ENCODE measurements at regions not wholly inside any gene's neighbourhood (a gene's known extent, or its start where the extent isn't known, plus 50 kb on each side); places are given as distances from the start of the nearest gene placed in this dataset.

DNA sequence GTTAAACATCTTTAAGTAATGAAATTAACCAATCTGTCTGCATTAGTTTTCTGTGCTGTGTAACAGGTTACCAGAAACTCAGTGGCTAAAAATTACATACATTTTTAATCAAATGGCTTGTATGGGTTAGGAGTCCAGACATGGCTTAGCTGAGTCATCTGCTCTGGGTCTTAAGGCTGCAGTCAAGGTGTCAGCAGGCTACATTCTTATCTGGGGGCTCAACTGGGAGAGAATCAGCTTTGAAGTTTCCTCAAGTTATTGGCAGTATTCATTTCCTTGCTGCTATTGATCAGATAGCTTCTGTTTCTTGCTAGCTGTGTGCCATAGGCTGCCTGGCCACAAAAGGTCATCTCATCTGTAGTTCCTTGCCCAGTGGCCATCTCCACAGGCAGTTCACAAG, 1163.0 kb downstream of the DIAPH3 start:
- DNase-seq (ENCODE audit: extremely low read depth, low read depth) = no peak
- TF ChIP-seq, protein P1, sequence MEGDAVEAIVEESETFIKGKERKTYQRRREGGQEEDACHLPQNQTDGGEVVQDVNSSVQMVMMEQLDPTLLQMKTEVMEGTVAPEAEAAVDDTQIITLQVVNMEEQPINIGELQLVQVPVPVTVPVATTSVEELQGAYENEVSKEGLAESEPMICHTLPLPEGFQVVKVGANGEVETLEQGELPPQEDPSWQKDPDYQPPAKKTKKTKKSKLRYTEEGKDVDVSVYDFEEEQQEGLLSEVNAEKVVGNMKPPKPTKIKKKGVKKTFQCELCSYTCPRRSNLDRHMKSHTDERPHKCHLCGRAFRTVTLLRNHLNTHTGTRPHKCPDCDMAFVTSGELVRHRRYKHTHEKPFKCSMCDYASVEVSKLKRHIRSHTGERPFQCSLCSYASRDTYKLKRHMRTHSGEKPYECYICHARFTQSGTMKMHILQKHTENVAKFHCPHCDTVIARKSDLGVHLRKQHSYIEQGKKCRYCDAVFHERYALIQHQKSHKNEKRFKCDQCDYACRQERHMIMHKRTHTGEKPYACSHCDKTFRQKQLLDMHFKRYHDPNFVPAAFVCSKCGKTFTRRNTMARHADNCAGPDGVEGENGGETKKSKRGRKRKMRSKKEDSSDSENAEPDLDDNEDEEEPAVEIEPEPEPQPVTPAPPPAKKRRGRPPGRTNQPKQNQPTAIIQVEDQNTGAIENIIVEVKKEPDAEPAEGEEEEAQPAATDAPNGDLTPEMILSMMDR (IDR thresholded peaks at IDR 0.05; ENCODE audit: low read depth, low read length) = no peak

DNA sequence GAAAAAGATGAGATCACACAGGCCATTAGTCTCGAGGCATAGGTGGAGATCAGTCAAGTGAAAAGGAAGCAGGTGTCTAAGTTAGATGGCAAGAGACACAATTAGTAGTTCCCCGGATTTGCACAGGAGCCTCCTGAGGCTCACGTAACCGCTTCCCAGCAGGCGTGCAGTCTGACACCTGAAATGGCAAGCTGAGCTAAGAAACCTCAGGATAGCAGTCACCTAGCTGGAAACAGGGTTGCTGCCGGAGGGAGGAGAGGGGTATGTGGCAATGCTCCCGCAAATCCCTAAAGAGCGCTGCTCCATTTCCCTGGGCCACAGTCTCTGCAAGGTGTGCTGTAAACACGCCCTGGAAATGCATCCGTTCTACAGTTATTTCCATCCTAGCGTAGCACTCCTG, 1151.0 kb downstream of the DIAPH3 start:
- TF ChIP-seq, protein P1 (IDR thresholded peaks at IDR 0.05; ENCODE audit: low read depth, low read length) = no peak
- no peak for DNase-seq (ENCODE audit: extremely low read depth, low read depth)

DNA sequence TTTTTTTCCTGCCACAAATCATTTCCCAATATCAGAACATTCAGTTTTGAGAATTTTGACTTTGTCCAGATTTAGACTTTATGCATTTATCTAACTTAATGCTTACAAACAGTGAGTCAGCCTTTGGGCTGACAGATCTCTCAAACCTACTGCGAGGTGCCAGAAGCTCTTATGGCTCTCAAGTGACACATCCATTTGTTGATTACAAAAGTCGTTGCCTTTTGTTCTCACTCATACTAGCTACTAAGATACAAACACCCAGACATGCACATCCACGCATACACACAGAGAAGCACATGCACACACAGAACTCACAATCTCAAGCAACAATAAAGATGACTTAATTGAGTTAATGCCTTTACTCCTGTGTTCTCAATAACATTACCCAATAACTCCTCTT, 1147.5 kb downstream of the DIAPH3 start:
- DNase-seq (ENCODE audit: extremely low read depth, low read depth) = no peak
- TF ChIP-seq, protein P1 (IDR thresholded peaks at IDR 0.05; ENCODE audit: low read depth, low read length) = no peak

DNA sequence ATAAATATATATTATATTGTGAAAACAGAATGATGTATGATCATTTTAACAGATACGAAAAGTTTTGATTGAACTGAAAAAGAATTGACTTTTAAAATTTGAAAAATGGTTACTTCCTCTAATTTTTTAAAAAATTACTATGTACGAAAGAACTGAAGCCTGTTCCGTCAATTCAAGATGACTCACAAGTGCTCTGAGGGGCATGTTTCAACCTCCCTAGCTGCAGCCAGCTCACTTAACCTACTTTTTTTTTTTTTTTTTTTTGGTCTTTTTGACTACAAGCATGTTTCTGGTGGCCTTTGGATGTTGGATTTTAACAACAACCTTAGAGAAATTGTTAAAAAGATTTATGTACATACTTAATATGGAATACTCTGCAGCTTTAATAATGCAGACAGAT, 1139.3 kb downstream of the DIAPH3 start:
- DNase-seq (ENCODE audit: extremely low read depth, low read depth) = no peak
- TF ChIP-seq, protein P1 (IDR thresholded peaks at IDR 0.05; ENCODE audit: low read depth, low read length) = no peak

DNA sequence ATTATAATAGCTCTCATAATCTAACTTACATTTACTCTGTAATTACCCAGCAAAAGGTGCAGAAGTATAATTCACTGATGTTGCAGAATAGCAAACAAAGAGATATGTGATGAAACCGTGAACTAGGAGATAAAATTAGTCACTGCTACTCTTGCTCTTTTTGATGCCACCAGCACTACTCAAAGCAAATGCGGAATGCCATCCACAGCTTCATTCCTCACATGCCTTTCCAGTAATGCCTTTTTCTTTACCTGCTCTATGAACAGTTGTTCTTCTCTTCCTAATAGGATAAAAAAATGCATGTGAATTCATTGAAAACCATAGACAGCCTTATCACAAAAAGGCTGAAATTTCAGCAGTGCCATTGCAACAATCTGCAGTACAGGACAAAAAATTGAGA, 1129.5 kb downstream of the DIAPH3 start:
- TF ChIP-seq, protein P1 (IDR thresholded peaks at IDR 0.05; ENCODE audit: low read depth, low read length) = no peak
- DNase-seq (ENCODE audit: extremely low read depth, low read depth) = no peak

DNA sequence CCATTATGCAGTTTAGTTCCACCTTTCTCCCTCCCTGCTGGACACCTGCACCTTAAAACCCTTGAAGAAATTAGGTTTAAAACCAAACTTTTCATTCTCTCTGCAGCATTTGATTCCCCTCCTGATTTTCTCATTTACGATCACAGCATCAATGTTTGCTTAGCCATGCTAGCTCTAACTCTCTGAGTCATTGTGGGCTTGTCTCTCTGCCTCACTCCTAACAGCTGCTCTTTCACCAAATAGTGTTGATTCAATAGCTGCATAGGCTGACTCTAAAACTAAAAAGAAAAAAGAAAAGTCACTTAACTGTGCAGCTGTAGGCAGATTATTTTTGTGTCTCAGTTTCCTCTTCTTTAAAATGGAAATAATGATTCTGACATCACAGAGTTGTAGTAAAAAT, 1124.9 kb downstream of the DIAPH3 start:
- DNase-seq (ENCODE audit: extremely low read depth, low read depth) = no peak
- TF ChIP-seq, protein P1 (IDR thresholded peaks at IDR 0.05; ENCODE audit: low read depth, low read length) = no peak

DNA sequence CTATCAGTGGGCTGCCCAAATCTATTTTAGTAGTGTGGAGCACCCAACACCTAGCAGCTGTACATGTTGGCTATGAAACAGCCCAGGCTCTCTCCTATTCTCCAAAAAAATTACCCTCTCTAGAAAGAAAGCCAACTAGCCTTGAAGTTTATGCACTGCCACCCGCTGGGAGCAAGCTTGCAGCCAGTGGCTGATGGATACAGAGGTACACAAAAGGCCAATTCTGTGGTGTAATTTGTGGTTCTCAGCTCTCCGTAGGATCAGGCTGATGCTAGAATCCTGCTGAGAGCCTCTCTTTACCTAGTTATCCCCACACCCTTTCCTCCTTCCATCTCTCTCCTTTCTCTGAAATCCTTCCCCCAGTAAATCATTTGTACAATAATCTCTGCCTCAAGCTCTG, 1120.7 kb downstream of the DIAPH3 start:
- DNase-seq (ENCODE audit: extremely low read depth, low read depth) = no peak
- TF ChIP-seq, protein P1 (IDR thresholded peaks at IDR 0.05; ENCODE audit: low read depth, low read length) = no peak

All from AG09319 (cell line).